ENCODE measurements at regions not wholly inside any gene's neighbourhood (a gene's known extent, or its start where the extent isn't known, plus 50 kb on each side); places are given as distances from the start of the nearest gene placed in this dataset.
"Not testable (repeated sequence)": the region's sequence is repeated elsewhere in the genome, so short reads cannot be mapped to it uniquely, and the experiment has no call there.

GRCh38 chr2:183952741-183953140, 645.6 kb upstream of the ZNF804A start:
- Histone ChIP-seq H3K27ac (replicated peaks in 1 of 4) (no peak overlapping the region), H3K36me3 (no peaks in the 10 kb centered on the region), H3K9me3 (no peaks in the 10 kb centered on the region), H3K4me3 (no peak overlapping the region), H3K27me3 (no peaks in the 10 kb centered on the region), H3K4me1 (peaks cover 0 to 4% (median 0%) of the 10 kb centered on the region in 4 donors)
- 80% methylated on average over 2 of the region's 2 CpGs for WGBS
- intact Hi-C loops (cut with DNase I): no loop called here
- TF ChIP-seq CTCF (IDR thresholded peaks at IDR 0.05): no peak
- TF ChIP-seq POLR2A (IDR thresholded peaks at IDR 0.05; ENCODE audit: low read depth): no peak
- TF ChIP-seq EP300 (IDR thresholded peaks at IDR 0.05): no peak
- TF ChIP-seq POLR2AphosphoS5 (IDR thresholded peaks at IDR 0.05): no peak
- DNase-seq (ENCODE audit: extremely low spot score): no peak

GRCh38 chr2:183963609-183964008, 634.7 kb upstream of the ZNF804A start:
- intact Hi-C loops (cut with DNase I): no loop called here
- Histone ChIP-seq H3K27ac (replicated peaks in 1 of 4) (no peak overlapping the region), H3K4me1 (no peaks in the 10 kb centered on the region), H3K27me3 (no peaks in the 10 kb centered on the region), H3K9me3 (no peaks in the 10 kb centered on the region), H3K4me3 (no peak overlapping the region), H3K36me3 (no peaks in the 10 kb centered on the region)
- WGBS: 64% methylated on average over 1 of the region's 1 CpG
- no peak for DNase-seq (ENCODE audit: extremely low spot score)
- TF ChIP-seq CTCF (IDR thresholded peaks at IDR 0.05) (no peak), EP300 (IDR thresholded peaks at IDR 0.05) (no peak), POLR2A (IDR thresholded peaks at IDR 0.05; ENCODE audit: low read depth) (no peak), POLR2AphosphoS5 (IDR thresholded peaks at IDR 0.05) (no peak)

- no peak for TF ChIP-seq POLR2AphosphoS5 (IDR thresholded peaks at IDR 0.05)
- TF ChIP-seq EP300 (IDR thresholded peaks at IDR 0.05): no peak
- no peak for TF ChIP-seq POLR2A (IDR thresholded peaks at IDR 0.05; ENCODE audit: low read depth)
- TF ChIP-seq CTCF (IDR thresholded peaks at IDR 0.05): no peak
- no peak for DNase-seq (ENCODE audit: extremely low spot score)
- intact Hi-C loops (cut with DNase I): no loop called here
These were observed 633.8 kb upstream of the ZNF804A start for GRCh38 chr2:183964565-183964964.

GRCh38 chr2:183967756-183968155, 630.6 kb upstream of the ZNF804A start:
- WGBS: 88% methylated on average over 6 of the region's 6 CpGs
- no peaks in the 10 kb centered on the region for H3K27me3 ChIP-seq
- TF ChIP-seq EP300 (IDR thresholded peaks at IDR 0.05): no peak
- no peak for TF ChIP-seq POLR2A (IDR thresholded peaks at IDR 0.05; ENCODE audit: low read depth)
- TF ChIP-seq CTCF (IDR thresholded peaks at IDR 0.05): no peak
- TF ChIP-seq POLR2AphosphoS5 (IDR thresholded peaks at IDR 0.05): no peak
- H3K36me3 ChIP-seq: no peaks in the 10 kb centered on the region
- H3K4me3 ChIP-seq: no peak overlapping the region
- no peaks in the 10 kb centered on the region for H3K4me1 ChIP-seq
- intact Hi-C loops (cut with DNase I): no loop called here
- no peaks in the 10 kb centered on the region for H3K9me3 ChIP-seq
- H3K27ac ChIP-seq (replicated peaks in 1 of 4): no peak overlapping the region
- DNase-seq (ENCODE audit: extremely low spot score): no peak

More at GRCh38 chr2:183964565-183964964, 633.8 kb upstream of the ZNF804A start:
- Histone ChIP-seq H3K27ac (replicated peaks in 1 of 4) (no peak overlapping the region), H3K4me1 (no peaks in the 10 kb centered on the region), H3K36me3 (no peaks in the 10 kb centered on the region), H3K27me3 (no peaks in the 10 kb centered on the region), H3K9me3 (no peaks in the 10 kb centered on the region), H3K4me3 (no peak overlapping the region)
- WGBS: 79% methylated on average over 1 of the region's 1 CpG

- H3K9me3 ChIP-seq; intact Hi-C loops (cut with DNase I); H3K27me3 ChIP-seq; DNase-seq (ENCODE audit: extremely low spot score); H3K4me1 ChIP-seq; H3K36me3 ChIP-seq; H3K4me3 ChIP-seq; H3K27ac ChIP-seq (replicated peaks in 1 of 4): not testable (repeated sequence)
- WGBS: 92% methylated on average over 8 of the region's 8 CpGs
These were observed 622.7 kb upstream of the ZNF804A start for GRCh38 chr2:183975676-183976075.

Measured in esophagus muscularis mucosa (tissue), 4 donors.